ENCODE measurements at regions not wholly inside any gene's neighbourhood (a gene's known extent, or its start where the extent isn't known, plus 50 kb on each side); places are given as distances from the start of the nearest gene placed in this dataset.

DNA sequence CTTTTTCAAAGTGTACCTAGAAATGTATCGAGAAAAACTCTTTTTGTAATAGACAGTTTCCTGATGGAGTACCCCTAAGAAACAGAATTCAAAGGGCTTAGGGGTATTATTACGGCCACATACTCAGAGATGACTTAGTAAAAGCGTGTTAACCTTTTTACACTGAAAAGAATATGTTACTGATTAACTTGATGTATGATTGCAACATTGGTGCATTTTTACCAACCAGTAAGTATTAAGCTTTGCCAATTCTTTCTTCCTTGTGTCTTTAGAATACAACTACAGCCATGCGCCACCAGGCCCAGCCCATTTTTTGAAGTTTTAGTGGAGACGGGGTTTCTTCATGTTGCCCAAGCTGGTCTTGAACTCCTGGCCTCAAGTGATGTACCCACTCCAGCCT lies 1997.0 kb upstream of the LRRTM1 start:
- TF ChIP-seq, protein P1, sequence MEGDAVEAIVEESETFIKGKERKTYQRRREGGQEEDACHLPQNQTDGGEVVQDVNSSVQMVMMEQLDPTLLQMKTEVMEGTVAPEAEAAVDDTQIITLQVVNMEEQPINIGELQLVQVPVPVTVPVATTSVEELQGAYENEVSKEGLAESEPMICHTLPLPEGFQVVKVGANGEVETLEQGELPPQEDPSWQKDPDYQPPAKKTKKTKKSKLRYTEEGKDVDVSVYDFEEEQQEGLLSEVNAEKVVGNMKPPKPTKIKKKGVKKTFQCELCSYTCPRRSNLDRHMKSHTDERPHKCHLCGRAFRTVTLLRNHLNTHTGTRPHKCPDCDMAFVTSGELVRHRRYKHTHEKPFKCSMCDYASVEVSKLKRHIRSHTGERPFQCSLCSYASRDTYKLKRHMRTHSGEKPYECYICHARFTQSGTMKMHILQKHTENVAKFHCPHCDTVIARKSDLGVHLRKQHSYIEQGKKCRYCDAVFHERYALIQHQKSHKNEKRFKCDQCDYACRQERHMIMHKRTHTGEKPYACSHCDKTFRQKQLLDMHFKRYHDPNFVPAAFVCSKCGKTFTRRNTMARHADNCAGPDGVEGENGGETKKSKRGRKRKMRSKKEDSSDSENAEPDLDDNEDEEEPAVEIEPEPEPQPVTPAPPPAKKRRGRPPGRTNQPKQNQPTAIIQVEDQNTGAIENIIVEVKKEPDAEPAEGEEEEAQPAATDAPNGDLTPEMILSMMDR (IDR thresholded peaks at IDR 0.05) = no peak
- TF ChIP-seq POLR2A (IDR thresholded peaks at IDR 0.05) = no peak

Measured in testis (tissue), 2 donors.